ENCODE measurements at regions not wholly inside any gene's neighbourhood (a gene's known extent, or its start where the extent isn't known, plus 50 kb on each side); places are given as distances from the start of the nearest gene placed in this dataset.

- TF ChIP-seq, protein P1, sequence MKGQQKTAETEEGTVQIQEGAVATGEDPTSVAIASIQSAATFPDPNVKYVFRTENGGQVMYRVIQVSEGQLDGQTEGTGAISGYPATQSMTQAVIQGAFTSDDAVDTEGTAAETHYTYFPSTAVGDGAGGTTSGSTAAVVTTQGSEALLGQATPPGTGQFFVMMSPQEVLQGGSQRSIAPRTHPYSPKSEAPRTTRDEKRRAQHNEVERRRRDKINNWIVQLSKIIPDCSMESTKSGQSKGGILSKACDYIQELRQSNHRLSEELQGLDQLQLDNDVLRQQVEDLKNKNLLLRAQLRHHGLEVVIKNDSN (IDR thresholded peaks at IDR 0.05; ENCODE audit: borderline replicate concordance, low read depth) = no peak
- TF ChIP-seq NFIC (IDR thresholded peaks at IDR 0.05; ENCODE audit: borderline replicate concordance) = no peak
- TF ChIP-seq, protein P2, sequence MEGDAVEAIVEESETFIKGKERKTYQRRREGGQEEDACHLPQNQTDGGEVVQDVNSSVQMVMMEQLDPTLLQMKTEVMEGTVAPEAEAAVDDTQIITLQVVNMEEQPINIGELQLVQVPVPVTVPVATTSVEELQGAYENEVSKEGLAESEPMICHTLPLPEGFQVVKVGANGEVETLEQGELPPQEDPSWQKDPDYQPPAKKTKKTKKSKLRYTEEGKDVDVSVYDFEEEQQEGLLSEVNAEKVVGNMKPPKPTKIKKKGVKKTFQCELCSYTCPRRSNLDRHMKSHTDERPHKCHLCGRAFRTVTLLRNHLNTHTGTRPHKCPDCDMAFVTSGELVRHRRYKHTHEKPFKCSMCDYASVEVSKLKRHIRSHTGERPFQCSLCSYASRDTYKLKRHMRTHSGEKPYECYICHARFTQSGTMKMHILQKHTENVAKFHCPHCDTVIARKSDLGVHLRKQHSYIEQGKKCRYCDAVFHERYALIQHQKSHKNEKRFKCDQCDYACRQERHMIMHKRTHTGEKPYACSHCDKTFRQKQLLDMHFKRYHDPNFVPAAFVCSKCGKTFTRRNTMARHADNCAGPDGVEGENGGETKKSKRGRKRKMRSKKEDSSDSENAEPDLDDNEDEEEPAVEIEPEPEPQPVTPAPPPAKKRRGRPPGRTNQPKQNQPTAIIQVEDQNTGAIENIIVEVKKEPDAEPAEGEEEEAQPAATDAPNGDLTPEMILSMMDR (IDR thresholded peaks at IDR 0.05) = no peak
- TF ChIP-seq TAF1 (IDR thresholded peaks at IDR 0.05; ENCODE audit: borderline replicate concordance, low read depth, low read length) = no peak
- no peak for TF ChIP-seq EP300 (IDR thresholded peaks at IDR 0.05; ENCODE audit: borderline replicate concordance in 1 of 2, low read depth in 1 of 2, low read length in 1 of 2)
- no peak for TF ChIP-seq RAD21 (IDR thresholded peaks at IDR 0.05; ENCODE audit: low read length)
- no peak for TF ChIP-seq EZH2phosphoT487 (IDR thresholded peaks at IDR 0.05; ENCODE audit: borderline replicate concordance, low read depth)
- TF ChIP-seq MXI1 (IDR thresholded peaks at IDR 0.05; ENCODE audit: low read depth, low read length) = no peak
Measured at GRCh38 chr3:182644013-182644412, 149.3 kb upstream of the ATP11B start.

All from SK-N-SH (cell line).